Parathyroid adenoma (tissue), 2 donors: ENCODE measurements at regions not wholly inside any gene's neighbourhood (a gene's known extent, or its start where the extent isn't known, plus 50 kb on each side); places are given as distances from the start of the nearest gene placed in this dataset.

Experiments used
- H2AFZ ChIP-seq: fragments of 300-600 bp; sonication (generic); one replicate; pipeline ENCODE4 v1.7.0; 2017; ENCODE audit warnings: antibody characterized with exemption, mild to moderate bottlenecking
- H3K27ac ChIP-seq: fragments of 300-600 bp; sonication (generic); one replicate; pipeline ENCODE4 v1.7.0; 2017
- H3K27me3 ChIP-seq: fragments of 300-600 bp; sonication (generic); one replicate; pipeline ENCODE4 v1.7.0; 2017; ENCODE audit warnings: low read length; ENCODE audit not compliant: control insufficient read depth, insufficient read depth
- H3K36me3 ChIP-seq: fragments of 300-600 bp; sonication (generic); one replicate; pipeline ENCODE4 v1.7.0; 2017; ENCODE audit warnings: low read length; ENCODE audit not compliant: control insufficient read depth, insufficient read depth
- H3K4me1 ChIP-seq: fragments of 300-600 bp; sonication (generic); one replicate; pipeline ENCODE4 v1.7.0; 2017; ENCODE audit warnings: control low read depth
- H3K4me2 ChIP-seq: fragments of 300-600 bp; sonication (generic); one replicate; pipeline ENCODE4 v1.7.0; 2017; ENCODE audit warnings: low read length
- H3K4me3 ChIP-seq: fragments of 300-600 bp; sonication (generic); one replicate; pipeline ENCODE4 v1.7.0; 2017; ENCODE audit warnings: low read depth, low read length
- H3K79me2 ChIP-seq: fragments of 300-600 bp; sonication (generic); one replicate; pipeline ENCODE4 v1.7.0; 2017; ENCODE audit warnings: control low read depth
- H3K9ac ChIP-seq: fragments of 300-600 bp; sonication (generic); one replicate; pipeline ENCODE4 v1.7.0; 2017; ENCODE audit warnings: mild to moderate bottlenecking
- H3K9me3 ChIP-seq: fragments of 300-600 bp; sonication (generic); one replicate; pipeline ENCODE4 v1.7.0; 2017; ENCODE audit warnings: low read length; ENCODE audit not compliant: control insufficient read depth
- CTCF ChIP-seq: fragments of 300-600 bp; sonication (generic); IDR thresholded peaks from one replicate; pipeline ENCODE4 v1.7.0; 2017; ENCODE audit warnings: antibody characterized with exemption, mild to moderate bottlenecking
- donor health status: primary hyperparathyroidism.

GRCh38 chr2:155151945-155152344 lies 453.4 kb downstream of the KCNJ3 start:
- Histone ChIP-seq H3K9ac (no peak overlapping the region), H3K27me3 (no peaks in the 10 kb centered on the region), H3K4me2 (no peak overlapping the region), H3K9me3 (no peaks in the 10 kb centered on the region), H3K4me3 (no peak overlapping the region), H3K4me1 (peaks cover 18% of the 10 kb centered on the region), H3K79me2 (no peaks in the 10 kb centered on the region), H3K36me3 (no peaks in the 10 kb centered on the region), H3K27ac (no peak overlapping the region), H2AFZ (peak overlapping the region; percentile 23)
- no peak for TF ChIP-seq CTCF

- Histone ChIP-seq H3K27ac (no peak overlapping the region), H3K9ac (no peak overlapping the region), H3K4me3 (no peak overlapping the region), H3K36me3 (no peaks in the 10 kb centered on the region), H3K4me2 (no peak overlapping the region), H2AFZ (peak overlapping the region; percentile 23), H3K9me3 (no peaks in the 10 kb centered on the region), H3K79me2 (no peaks in the 10 kb centered on the region), H3K27me3 (no peaks in the 10 kb centered on the region), H3K4me1 (peaks cover 18% of the 10 kb centered on the region)
- peak; percentile 23 for TF ChIP-seq CTCF
Observed at GRCh38 chr2:155151472-155151871, 453.0 kb downstream of the KCNJ3 start.

GRCh38 chr2:155145758-155146229 lies 447.3 kb downstream of the KCNJ3 start:
- Histone ChIP-seq H2AFZ (no peak overlapping the region), H3K27me3 (no peaks in the 10 kb centered on the region), H3K4me3 (no peak overlapping the region), H3K9me3 (no peaks in the 10 kb centered on the region), H3K4me2 (no peak overlapping the region), H3K27ac (no peak overlapping the region), H3K4me1 (no peaks in the 10 kb centered on the region), H3K9ac (no peak overlapping the region), H3K36me3 (no peaks in the 10 kb centered on the region), H3K79me2 (no peaks in the 10 kb centered on the region)
- no peak for TF ChIP-seq CTCF

GRCh38 chr2:155141418-155141817 lies 442.9 kb downstream of the KCNJ3 start:
- no peaks in the 10 kb centered on the region for H3K4me1 ChIP-seq
- H3K27me3 ChIP-seq: no peaks in the 10 kb centered on the region
- no peak overlapping the region for H2AFZ ChIP-seq
- no peaks in the 10 kb centered on the region for H3K79me2 ChIP-seq
- no peak overlapping the region for H3K27ac ChIP-seq
- H3K4me3 ChIP-seq: no peak overlapping the region
- no peaks in the 10 kb centered on the region for H3K9me3 ChIP-seq
- H3K9ac ChIP-seq: no peak overlapping the region
- H3K36me3 ChIP-seq: no peaks in the 10 kb centered on the region
- no peak for TF ChIP-seq CTCF
- no peak overlapping the region for H3K4me2 ChIP-seq

- TF ChIP-seq CTCF: no peak
- no peak overlapping the region for H3K4me3 ChIP-seq
- H3K9me3 ChIP-seq: no peaks in the 10 kb centered on the region
- H3K4me2 ChIP-seq: no peak overlapping the region
- H2AFZ ChIP-seq: no peak overlapping the region
- no peaks in the 10 kb centered on the region for H3K27me3 ChIP-seq
- H3K27ac ChIP-seq: no peak overlapping the region
- H3K36me3 ChIP-seq: no peaks in the 10 kb centered on the region
- no peaks in the 10 kb centered on the region for H3K79me2 ChIP-seq
- no peak overlapping the region for H3K9ac ChIP-seq
- H3K4me1 ChIP-seq: no peaks in the 10 kb centered on the region
Observed at GRCh38 chr2:155125585-155126230, 427.2 kb downstream of the KCNJ3 start.
